Panc1 (cell line): ENCODE measurements at regions not wholly inside any gene's neighbourhood (a gene's known extent, or its start where the extent isn't known, plus 50 kb on each side); places are given as distances from the start of the nearest gene placed in this dataset.

Experiments
- SIN3A ChIP-seq: IDR thresholded peaks from 2 replicates; pipeline ENCODE4 v1.6.1; 2012; ENCODE audit warnings: low read depth, mild to moderate bottlenecking, low read length, moderate library complexity, borderline replicate concordance; ENCODE audit not compliant: insufficient read depth
- TF ChIP-seq, protein P1 (sequence below): fragments of 450-650 bp; IDR thresholded peaks from 2 replicates; pipeline ENCODE4 v1.5.1; 2017; ENCODE audit warnings: mild to moderate bottlenecking

GRCh38 chr14:65937079-65937959 lies 524.8 kb downstream of the FUT8 start:
- TF ChIP-seq SIN3A = no peak
- TF ChIP-seq, protein P1, sequence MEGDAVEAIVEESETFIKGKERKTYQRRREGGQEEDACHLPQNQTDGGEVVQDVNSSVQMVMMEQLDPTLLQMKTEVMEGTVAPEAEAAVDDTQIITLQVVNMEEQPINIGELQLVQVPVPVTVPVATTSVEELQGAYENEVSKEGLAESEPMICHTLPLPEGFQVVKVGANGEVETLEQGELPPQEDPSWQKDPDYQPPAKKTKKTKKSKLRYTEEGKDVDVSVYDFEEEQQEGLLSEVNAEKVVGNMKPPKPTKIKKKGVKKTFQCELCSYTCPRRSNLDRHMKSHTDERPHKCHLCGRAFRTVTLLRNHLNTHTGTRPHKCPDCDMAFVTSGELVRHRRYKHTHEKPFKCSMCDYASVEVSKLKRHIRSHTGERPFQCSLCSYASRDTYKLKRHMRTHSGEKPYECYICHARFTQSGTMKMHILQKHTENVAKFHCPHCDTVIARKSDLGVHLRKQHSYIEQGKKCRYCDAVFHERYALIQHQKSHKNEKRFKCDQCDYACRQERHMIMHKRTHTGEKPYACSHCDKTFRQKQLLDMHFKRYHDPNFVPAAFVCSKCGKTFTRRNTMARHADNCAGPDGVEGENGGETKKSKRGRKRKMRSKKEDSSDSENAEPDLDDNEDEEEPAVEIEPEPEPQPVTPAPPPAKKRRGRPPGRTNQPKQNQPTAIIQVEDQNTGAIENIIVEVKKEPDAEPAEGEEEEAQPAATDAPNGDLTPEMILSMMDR = no peak
